ENCODE measurements at regions not wholly inside any gene's neighbourhood (a gene's known extent, or its start where the extent isn't known, plus 50 kb on each side); places are given as distances from the start of the nearest gene placed in this dataset.

DNA sequence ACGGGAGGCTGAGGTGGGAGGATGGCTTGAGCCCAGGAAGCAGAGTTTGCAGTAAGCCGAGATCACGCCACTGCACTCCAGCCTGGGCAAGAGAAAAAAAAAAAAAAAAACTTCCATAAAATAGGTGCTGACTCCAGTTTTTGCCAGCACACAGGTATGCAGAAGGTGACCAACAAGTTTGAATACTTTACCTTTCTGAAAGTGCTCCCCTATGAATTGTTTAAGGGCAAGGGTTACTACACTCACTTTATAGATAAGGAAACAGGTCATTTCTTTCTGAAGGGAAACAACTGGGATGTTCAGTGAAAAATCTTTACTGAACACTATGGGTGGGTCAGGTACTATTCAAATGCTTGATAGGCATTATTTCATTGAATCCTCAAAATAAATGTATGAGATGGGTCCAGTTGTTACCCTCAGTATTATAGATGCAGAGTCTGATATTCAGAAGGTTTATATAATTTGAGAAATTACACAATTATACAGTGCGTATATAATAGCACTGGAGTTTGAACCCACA, 538.5 kb downstream of the INSC start:
- ChIA-PET CTCF (interaction anchor here (1.5 kb wide), 1 partner anchor 9 kb away, joined by 3 read pairs; no protein-coding TSS in a partner anchor), POLR2A (no interaction called here)
- DNase-seq (ENCODE audit: extremely low spot score), result no peak
- TF ChIP-seq CTCF (IDR thresholded peaks at IDR 0.05; ENCODE audit: control extremely low read depth, extremely low read depth, low read depth, missing control alignments), result no peak

DNA sequence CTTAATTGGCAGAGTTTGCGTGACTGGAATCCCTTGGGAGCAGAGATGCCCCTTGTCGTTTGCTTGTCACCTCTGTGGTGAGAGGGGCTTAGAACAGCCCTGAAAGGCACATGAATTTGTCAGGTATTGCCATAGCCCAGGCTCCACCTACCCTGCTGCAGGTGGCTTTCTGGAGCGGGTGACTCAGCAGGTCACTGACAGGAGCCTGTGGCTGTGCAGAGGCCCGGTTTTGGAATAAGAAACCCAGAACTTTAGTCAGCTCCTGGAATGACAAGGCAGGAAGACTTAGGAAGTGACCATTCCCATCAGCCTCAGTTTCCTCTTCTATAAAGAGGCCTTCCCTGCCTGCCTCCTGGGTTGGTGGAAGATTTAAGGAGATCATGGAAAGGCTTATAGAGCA, 539.7 kb downstream of the INSC start:
- TF ChIP-seq CTCF (IDR thresholded peaks at IDR 0.05; ENCODE audit: control extremely low read depth, extremely low read depth, low read depth, missing control alignments), result no peak
- CTCF ChIA-PET, result interaction anchor here (1.4 to 1.5 kb wide), 2 partner anchors 8 to 958 kb away, joined by 3 to 4 read pairs; no protein-coding TSS in a partner anchor
- DNase-seq (ENCODE audit: extremely low spot score), result no peak
- POLR2A ChIA-PET, result no interaction called here

- no peak for TF ChIP-seq CTCF (IDR thresholded peaks at IDR 0.05; ENCODE audit: control extremely low read depth, extremely low read depth, low read depth, missing control alignments)
- CTCF ChIA-PET, result interaction anchor here (1.4 kb wide), 1 partner anchor 957 kb away, joined by 3 read pairs; no protein-coding TSS in a partner anchor
- DNase-seq (ENCODE audit: extremely low spot score), result no peak
- POLR2A ChIA-PET, result no interaction called here
Observed at GRCh38 chr11:15655552-15655951, 540.8 kb downstream of the INSC start.

- DNase-seq (ENCODE audit: extremely low spot score), result no peak
- ChIA-PET CTCF (no interaction called here), POLR2A (no interaction called here)
- no peak for TF ChIP-seq CTCF (IDR thresholded peaks at IDR 0.05; ENCODE audit: control extremely low read depth, extremely low read depth, low read depth, missing control alignments)
Observed at GRCh38 chr11:15657264-15657663, 542.5 kb downstream of the INSC start.

DNA sequence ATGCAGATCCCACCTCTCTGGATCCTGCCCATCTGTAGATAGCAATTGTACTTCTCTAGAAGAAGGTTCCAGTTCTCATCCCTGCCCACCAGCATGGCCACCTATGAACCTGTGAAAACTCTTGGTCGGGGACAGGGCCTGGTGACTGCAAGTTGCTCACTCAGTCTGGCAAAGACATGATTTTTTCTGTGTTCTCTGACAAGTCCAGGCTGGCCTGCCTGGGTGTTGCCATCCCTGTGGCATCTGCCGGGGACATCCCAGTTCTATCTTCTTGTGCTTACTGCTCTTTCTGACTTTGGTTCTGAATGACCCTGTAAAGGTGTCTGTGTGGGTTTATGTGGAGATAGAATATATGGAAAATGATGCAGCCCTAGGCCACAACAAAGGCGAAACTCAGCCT, 545.8 kb downstream of the INSC start:
- no peak for DNase-seq (ENCODE audit: extremely low spot score)
- POLR2A ChIA-PET, result no interaction called here
- TF ChIP-seq CTCF (IDR thresholded peaks at IDR 0.05; ENCODE audit: control extremely low read depth, extremely low read depth, low read depth, missing control alignments), result no peak
- CTCF ChIA-PET, result no interaction called here

DNA sequence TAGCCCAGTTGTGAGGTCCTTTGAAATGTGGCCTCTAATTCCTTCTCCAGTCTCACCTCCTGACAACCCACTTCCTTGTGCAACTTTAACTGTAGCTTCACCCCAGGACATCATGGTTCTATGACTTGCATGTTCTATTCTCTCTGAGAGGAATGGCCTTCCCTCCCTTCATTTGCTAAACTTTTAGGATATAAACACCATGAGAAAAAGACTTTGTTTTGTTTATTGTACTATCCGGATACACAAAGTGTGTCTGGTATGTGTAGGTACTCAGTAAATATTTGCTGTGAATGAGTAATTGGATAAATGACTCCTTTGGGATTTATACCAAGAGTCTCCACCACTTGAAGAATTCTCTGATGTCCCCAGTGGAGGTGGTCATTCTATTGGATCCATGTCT, 547.6 kb downstream of the INSC start:
- TF ChIP-seq CTCF (IDR thresholded peaks at IDR 0.05; ENCODE audit: control extremely low read depth, extremely low read depth, low read depth, missing control alignments), result no peak
- DNase-seq (ENCODE audit: extremely low spot score), result no peak
- ChIA-PET CTCF (interaction anchor here (0.9 to 1.5 kb wide), 2 partner anchors 8 to 13 kb away, joined by 4 to 5 read pairs; no protein-coding TSS in a partner anchor), POLR2A (no interaction called here)
